GM12872 (cell line): ENCODE measurements at regions not wholly inside any gene's neighbourhood (a gene's known extent, or its start where the extent isn't known, plus 50 kb on each side); places are given as distances from the start of the nearest gene placed in this dataset.

Source experiments
- CTCF ChIP-seq: IDR thresholded peaks from 3 replicates; pipeline ENCODE4 v1.5.1; 2011; ENCODE audit warnings: low read depth, mild to moderate bottlenecking, low read length, moderate library complexity; ENCODE audit not compliant: insufficient read depth

- no peak for TF ChIP-seq CTCF
These were observed 170.4 kb upstream of the CASK start for GRCh38 chrX:42093756-42094155.

DNA sequence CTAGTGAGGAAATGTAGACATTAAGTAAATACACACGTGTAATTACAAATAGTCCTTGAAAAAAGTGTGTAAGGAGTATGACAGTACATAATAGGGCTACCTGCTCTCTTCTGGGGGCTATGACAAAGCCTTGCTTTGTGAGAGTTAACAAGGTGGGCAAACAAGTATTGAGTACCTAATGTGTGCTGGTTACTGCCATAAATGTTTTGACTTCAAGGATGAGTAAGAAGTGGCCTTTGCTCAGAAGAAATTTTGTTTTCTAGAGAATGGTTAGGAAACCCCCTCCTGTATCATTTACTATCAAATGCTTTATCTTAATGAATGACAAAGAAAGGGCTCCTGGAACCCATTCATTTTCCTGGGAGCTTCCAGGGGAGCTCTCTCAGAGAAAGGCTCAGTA, 167.0 kb upstream of the CASK start:
- TF ChIP-seq CTCF = no peak

DNA sequence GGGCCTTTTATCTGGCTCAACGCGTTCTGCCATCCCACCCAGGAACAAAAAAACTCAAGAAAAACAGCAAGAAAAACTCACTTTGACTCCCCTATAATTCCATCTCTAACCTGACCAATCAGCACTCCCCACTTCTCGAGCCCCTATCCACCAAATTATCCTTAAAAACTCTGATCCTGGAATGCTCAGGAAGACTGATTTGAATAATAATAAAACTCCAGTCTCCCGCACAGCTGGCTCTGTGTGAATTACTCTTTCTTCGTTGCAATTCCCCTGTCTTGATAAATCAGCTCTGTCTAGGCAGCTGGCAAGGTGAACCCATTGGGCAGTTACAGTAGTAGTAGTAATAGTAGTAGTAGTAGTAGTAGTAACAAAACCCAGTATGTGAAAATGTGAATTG, 165.7 kb upstream of the CASK start:
- no peak for TF ChIP-seq CTCF

DNA sequence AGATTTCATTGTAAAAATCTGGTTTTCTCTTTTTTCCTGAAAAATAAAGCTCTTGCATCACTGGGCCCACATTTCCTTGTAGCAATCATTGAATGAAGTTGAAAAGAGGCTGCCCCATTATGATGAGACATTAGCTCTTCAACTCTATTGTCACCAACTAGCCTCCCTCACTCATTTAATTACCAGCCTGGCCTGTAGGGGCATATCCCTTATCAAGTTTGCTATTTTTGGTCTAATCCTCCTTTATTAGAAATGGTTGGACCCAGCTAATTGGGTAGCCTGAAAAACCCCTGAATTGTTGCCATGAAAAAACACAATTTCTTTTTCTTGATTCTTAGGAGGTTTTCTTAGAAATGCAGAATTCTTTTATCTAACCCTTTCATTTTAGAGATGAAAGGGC, 164.6 kb upstream of the CASK start:
- no peak for TF ChIP-seq CTCF

- no peak for TF ChIP-seq CTCF
These were observed 162.5 kb upstream of the CASK start for GRCh38 chrX:42085836-42086235.

DNA sequence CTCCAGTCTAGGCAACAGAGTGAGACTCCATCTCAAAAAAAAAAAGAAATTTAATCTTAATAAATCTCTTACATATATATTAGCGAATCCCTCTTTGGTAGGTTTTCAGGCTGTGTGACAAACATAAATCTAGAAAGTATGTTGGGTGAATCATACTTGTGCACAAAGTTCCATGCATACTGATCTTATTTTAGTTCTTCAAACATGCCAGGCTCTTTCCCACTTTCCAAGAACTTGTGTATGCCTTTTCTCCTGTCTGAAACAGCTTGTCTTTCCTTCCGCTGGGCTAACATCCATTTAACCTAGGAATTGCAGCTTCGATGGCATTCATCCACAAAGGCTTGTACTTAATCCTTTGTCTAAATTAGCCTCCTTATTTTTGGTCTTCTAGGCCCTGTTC, 156.6 kb upstream of the CASK start:
- TF ChIP-seq CTCF = no peak

GRCh38 chrX:42077675-42078074, 154.3 kb upstream of the CASK start:
- no peak for TF ChIP-seq CTCF

- no peak for TF ChIP-seq CTCF
These were observed 151.7 kb upstream of the CASK start for GRCh38 chrX:42075032-42075431.
